ENCODE measurements at regions not wholly inside any gene's neighbourhood (a gene's known extent, or its start where the extent isn't known, plus 50 kb on each side); places are given as distances from the start of the nearest gene placed in this dataset.
"Not testable (repeated sequence)": the region's sequence is repeated elsewhere in the genome, so short reads cannot be mapped to it uniquely, and the experiment has no call there.

- no peak for DNase-seq
Measured at GRCh38 chr5:57727591-57727990, 245.0 kb upstream of the ACTBL2 start.

- peak; percentile 37 for DNase-seq
Measured at GRCh38 chr5:57725658-57726504, 243.3 kb upstream of the ACTBL2 start.

GRCh38 chr5:57724836-57725235 is 242.2 kb upstream of the ACTBL2 start:
- DNase-seq: peak; percentile 85

- no peak for DNase-seq
Measured at GRCh38 chr5:57721226-57721625, 238.6 kb upstream of the ACTBL2 start.

- DNase-seq: no peak
Measured at GRCh38 chr5:57720656-57721055, 238.0 kb upstream of the ACTBL2 start.

GRCh38 chr5:57719216-57719615 is 236.6 kb upstream of the ACTBL2 start:
- DNase-seq: peak; percentile 40

GRCh38 chr5:57718155-57718554 is 235.5 kb upstream of the ACTBL2 start:
- DNase-seq: peak; percentile 47

GRCh38 chr5:57717555-57717954 is 234.9 kb upstream of the ACTBL2 start:
- DNase-seq: no peak

GRCh38 chr5:57716661-57717060 is 234.1 kb upstream of the ACTBL2 start:
- DNase-seq: no peak

- peak; percentile 61 for DNase-seq
Measured at GRCh38 chr5:57715296-57715695, 232.7 kb upstream of the ACTBL2 start.

- DNase-seq: not testable (repeated sequence)
Measured at GRCh38 chr5:57713535-57713934, 230.9 kb upstream of the ACTBL2 start.

- DNase-seq: no peak
Measured at GRCh38 chr5:57711946-57712345, 229.3 kb upstream of the ACTBL2 start.

- DNase-seq: no peak
Measured at GRCh38 chr5:57711471-57711870, 228.9 kb upstream of the ACTBL2 start.

GRCh38 chr5:57710126-57710525 is 227.5 kb upstream of the ACTBL2 start:
- DNase-seq: peak; percentile 29

- no peak for DNase-seq
Measured at GRCh38 chr5:57705769-57706168, 223.2 kb upstream of the ACTBL2 start.

GRCh38 chr5:57703721-57704120 is 221.1 kb upstream of the ACTBL2 start:
- peak; percentile 69 for DNase-seq

GRCh38 chr5:57700484-57700883 is 217.9 kb upstream of the ACTBL2 start:
- no peak for DNase-seq

GRCh38 chr5:57700072-57700471 is 217.5 kb upstream of the ACTBL2 start:
- no peak for DNase-seq

- peak; percentile 30 for DNase-seq
Measured at GRCh38 chr5:57698802-57699201, 216.2 kb upstream of the ACTBL2 start.

- DNase-seq: no peak
Measured at GRCh38 chr5:57698086-57698485, 215.5 kb upstream of the ACTBL2 start.

- no peak for DNase-seq
Measured at GRCh38 chr5:57696825-57697570, 214.4 kb upstream of the ACTBL2 start.

- DNase-seq: no peak
Measured at GRCh38 chr5:57696389-57696769, 213.8 kb upstream of the ACTBL2 start.

GRCh38 chr5:57695706-57696388 is 213.2 kb upstream of the ACTBL2 start:
- DNase-seq: no peak
